Epidermal melanocyte (primary cell): ENCODE measurements at regions not wholly inside any gene's neighbourhood (a gene's known extent, or its start where the extent isn't known, plus 50 kb on each side); places are given as distances from the start of the nearest gene placed in this dataset.

Experiments
- DNase-seq: peaks from one replicate; pipeline ENCODE4 v3.0.0; 2011; ENCODE audit warnings: low spot score; ENCODE audit not compliant: insufficient read length

DNA sequence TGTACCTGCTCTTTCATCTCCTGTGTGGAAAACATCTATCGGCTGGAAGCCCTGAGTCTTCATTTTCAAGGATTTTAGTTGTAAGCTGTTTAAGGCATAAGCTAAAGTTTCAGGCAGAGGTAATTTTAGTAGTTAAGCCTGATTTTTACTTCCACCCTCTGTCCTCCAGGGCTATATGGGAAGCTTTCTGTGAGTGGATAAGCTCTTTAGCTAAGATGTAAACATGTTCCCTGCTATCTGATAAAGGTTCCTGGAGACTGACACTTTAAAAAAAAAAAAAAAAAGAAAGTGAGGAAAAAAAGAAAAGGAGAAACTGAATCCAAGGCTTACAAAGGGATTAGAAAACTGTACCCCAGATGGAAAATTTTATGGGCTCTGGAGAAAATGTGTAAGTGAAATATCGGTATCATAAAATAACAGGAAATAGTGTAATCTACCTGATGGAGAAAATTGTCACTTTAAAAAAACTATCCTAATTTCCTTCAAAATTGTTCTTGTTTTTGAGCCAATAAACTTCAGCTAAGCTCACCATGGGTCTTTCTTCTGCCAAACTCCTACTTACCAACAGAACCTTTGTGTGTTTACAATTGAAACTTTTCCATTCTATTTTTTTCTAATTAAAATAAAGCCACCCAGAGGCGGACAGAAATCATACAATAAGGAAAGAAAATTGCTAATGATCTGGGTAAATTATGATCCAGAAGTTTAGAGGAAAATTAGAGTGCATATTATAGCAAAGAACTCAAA is 180.5 kb downstream of the TGFB2 start:
- DNase-seq: no peak

DNA sequence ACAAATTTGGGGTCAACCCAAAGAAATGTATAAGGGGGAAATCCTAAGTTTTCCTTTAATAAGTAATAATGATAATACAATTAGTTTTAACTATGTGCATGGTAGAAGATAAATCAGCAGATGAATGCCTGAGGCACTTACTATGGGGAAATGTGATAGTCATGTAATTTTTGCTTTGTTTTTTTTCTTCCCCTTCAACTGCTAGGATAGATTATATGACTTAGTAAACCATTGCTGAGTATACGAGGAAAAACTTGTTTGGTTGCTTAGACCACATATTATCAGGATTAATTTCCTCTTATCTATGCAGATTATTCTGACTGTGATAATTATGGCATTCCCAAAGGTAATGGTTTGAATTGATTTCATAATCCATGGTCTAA is 181.1 kb downstream of the TGFB2 start:
- no peak for DNase-seq

GRCh38 chr1:218527737-218528136 is 182.6 kb downstream of the TGFB2 start:
- no peak for DNase-seq

DNA sequence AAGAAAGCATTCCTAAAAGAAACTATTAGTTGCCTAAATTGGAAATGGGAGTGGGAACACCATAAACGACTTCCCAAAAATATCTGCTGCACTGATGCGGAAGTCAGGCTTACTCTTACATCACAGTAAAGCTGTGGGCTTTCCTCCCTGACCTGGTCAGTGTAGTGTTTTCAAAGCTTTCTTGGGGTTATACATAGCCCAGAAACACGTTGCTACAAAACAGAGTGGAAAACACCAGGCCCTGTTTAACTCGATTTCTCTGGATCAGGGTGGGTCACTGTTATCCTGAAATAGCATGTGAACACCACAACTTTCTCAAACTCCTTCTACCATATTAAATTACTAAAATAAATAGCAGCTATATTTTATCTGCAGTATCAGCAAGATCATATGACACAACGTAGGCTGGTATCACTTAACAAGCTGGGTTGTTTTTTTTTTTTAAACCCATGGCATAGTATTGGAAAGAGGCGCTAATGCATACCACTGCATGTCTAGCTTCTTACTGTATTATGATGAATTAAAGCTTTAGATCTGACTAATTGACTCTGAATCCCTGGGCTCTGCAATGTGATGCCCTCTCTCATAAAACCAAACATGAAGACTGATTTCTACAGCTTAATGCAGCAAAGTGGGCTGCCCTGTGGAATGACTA is 184.6 kb downstream of the TGFB2 start:
- no peak for DNase-seq

- no peak for DNase-seq
These were observed 186.8 kb downstream of the TGFB2 start for GRCh38 chr1:218531936-218532335.

GRCh38 chr1:218536296-218536986 is 191.3 kb downstream of the TGFB2 start:
- DNase-seq: no peak

DNA sequence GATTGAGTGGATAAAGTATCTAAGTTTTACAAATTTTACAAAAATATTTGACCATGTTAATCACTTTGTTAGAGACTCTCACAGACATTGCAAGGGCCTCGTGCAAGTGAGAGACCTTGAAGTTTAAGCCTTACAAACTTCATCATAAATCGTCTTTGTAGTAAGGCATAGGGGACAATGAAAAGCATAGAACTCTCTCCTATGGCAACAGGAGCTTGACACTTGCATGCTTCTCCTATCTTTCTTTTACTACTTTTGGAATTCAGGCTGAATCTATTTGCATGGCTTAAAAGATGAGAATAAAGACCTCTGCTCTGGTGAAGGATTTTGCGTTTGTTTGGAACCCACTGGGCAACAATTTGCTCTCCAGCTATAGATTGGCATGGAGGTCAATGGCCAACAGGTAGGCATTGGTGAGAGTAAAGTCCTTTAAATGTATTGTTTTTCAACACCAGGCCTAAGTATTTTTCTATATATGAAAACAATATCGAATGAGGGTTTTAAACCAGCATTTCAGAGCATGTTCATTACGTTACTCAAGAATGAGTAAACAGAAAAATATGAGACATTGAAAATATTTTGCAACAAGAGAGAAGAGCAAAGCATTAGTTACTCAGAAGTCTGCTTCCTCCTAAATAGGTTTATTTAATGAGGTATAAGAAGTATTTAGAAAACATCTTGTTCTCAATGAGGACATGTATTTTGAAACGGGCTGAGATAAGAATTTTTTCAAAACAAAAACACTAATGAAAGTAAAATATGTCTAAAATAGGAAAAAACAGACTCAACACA is 192.2 kb downstream of the TGFB2 start:
- no peak for DNase-seq

DNA sequence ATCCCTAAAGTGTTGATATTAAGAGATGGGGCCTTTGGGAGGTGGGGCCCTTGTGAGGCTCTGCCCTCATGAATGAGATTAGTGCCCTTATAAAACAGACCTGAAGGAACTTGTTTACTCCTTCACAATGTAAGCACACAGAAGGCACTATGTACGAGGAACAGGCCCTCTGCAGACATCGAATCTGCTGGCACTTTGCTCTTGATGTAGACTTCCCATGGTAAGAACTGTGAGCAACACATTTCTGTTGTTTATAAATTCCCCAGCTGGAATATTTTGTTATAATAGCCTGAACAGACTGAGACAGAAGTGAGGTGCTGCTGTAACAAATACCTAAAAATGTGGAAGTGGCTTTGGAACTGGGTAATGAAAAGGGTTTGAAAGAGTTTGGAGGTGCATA is 193.2 kb downstream of the TGFB2 start:
- no peak for DNase-seq

DNA sequence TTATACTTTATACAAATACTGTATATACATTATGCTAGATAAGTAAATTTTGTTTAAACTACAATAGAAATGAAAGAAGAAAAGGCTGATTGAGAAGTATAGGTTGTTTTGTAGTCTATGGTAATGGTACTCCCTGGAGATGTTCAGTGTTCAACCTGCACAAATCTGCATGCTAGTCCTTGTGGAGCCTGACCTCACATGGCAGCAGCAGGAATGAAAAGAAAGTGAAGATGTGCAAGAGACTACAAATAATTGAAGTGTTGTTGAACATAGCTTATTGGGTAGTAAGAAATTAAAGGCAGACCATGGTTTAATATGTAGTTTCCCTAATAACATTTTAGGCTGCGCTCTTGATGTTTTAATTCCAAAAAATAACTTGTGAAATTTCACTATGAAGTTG is 201.2 kb downstream of the TGFB2 start:
- no peak for DNase-seq

GRCh38 chr1:218547957-218548730 is 203.0 kb downstream of the TGFB2 start:
- DNase-seq: no peak

DNA sequence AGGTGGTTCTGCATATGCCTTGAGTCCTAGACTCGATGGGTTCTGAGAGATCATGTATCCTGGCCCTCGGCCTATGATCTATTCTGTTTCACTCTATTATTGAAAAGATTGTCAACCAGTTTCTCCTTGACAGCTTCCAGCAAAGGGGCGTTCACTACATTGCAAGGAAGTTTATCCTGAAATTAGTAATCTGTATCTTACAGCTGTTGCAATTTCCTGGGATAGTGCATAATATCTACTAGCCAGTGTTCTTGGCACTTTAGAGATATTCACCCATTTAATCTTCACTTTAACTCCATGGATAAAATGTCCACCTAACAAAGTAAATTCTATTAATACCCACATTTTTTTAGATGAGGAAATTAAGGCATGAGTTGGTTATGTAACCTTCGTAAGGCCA is 203.6 kb downstream of the TGFB2 start:
- DNase-seq: no peak

DNA sequence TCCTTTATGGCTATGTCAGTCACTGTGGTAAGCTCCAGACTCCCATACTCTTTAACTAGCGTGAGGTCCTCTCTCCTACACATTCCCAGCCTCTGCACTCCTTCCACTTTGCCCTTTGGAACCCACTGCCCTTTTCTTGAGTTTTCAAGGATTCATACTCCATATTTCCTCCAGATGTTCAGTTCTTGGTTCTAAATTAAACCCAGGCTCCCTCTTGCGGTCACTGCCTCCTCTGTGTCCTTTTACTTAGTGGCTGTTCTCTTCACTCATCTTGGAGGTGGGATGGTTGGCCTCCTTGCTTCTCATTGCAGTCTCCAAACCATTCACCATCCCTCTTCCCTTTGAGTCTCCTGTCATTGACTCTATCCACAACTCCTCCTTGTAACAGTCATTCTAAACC is 208.1 kb downstream of the TGFB2 start:
- DNase-seq: no peak

DNA sequence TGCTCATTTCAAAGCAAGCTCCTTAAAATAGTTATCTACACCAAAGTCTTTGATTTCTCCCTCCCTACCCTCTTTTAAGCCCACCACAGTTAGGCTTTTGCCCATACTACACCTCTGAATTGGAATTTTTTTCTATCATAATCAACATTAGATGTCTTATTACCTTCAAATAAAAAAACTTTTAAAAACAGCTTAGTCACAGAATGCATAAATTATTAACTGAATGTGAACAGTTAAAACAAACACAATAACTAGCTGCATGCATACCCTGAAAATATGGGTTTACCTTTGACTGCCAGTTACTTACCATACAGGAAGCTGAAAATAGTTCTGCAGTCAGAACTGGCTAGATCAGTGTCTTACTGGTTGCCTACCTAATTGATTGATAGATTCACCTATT is 210.9 kb downstream of the TGFB2 start:
- no peak for DNase-seq

- DNase-seq: no peak
These were observed 212.6 kb downstream of the TGFB2 start for GRCh38 chr1:218557731-218558130.

- no peak for DNase-seq
These were observed 213.2 kb downstream of the TGFB2 start for GRCh38 chr1:218558271-218558810.

DNA sequence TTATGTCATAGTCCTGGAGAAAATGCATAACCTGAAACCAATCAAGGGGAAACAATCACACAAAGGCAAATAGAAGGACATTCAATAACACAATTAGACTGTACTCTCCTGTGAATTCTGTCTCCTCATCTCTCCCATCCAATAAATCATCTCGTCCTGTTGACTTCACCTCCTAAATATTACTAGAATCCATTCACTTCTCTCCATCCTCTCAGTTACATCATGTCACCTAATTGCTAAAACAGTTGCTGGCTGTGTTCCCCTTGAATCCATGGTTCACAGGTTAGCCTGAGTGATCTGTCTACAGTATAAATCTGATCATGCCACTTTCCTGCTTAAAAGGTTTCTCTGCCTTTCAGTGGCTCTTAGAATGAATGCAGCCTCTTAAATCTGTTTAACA is 220.2 kb downstream of the TGFB2 start:
- DNase-seq: no peak

DNA sequence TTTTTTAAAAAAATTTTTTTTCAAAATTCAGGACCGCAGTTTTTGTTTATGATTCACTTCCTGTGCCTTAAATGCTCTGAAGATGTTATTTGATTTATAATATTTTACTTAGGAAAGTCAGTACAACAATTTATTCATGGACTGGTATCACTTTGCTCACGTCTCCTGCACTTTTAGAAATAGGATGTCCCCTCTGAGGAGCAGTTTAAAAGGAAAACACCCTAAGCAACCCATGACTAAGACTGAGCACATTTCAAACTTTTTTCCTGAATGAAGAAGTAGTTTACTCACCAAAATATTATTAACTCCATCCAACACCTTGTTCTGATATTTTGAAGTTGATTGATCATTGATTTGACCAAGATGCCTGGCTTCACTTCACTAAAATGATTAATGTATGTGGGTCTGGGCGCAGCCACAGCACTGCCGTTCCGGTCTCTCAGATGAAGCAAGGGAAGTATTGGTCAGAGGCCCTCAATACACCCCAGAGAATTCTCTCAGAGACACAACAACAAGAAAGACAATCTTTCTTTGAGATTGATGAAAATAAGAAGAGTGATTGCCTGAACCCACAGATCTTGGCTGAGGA is 223.9 kb downstream of the TGFB2 start:
- DNase-seq: no peak

DNA sequence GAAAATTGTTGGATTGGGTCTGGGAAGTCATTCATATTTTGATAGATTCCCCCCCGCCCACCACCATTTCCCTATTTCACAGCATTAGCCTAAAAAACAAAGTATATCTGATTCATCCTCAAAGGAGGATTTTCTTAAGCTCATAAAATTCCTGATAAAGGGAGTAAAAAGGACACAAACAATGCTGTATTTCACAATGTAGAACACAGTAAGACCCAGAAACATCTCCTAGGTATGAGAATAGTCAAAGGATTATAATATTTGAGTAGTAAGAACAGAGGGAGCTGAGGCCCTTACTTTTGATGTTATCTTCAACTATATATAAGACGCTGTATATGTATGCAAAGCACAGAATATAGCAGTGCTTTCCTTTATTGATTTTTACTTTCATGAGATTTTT is 225.3 kb downstream of the TGFB2 start:
- DNase-seq: no peak

DNA sequence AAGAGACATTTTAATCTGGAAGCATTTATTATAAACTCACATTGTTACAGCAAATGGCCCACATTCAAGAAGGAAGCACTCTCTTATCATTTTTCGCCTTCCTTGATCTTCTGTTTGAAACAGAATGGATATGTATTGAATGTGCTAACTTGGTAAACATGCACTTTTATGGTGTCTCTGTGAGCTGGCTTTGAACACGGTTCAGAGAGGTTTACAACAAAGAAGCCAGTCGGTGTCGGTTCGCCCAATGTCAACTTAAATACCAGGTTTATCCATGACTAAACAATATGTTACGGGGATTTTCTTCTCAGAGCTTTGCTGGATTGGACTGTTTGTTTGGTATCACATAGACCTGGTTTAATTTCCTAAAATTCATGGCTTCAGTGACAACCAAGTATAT is 226.4 kb downstream of the TGFB2 start:
- DNase-seq: no peak

- DNase-seq: no peak
These were observed 226.9 kb downstream of the TGFB2 start for GRCh38 chr1:218572050-218572449.
